ENCODE measurements at regions not wholly inside any gene's neighbourhood (a gene's known extent, or its start where the extent isn't known, plus 50 kb on each side); places are given as distances from the start of the nearest gene placed in this dataset.

DNA sequence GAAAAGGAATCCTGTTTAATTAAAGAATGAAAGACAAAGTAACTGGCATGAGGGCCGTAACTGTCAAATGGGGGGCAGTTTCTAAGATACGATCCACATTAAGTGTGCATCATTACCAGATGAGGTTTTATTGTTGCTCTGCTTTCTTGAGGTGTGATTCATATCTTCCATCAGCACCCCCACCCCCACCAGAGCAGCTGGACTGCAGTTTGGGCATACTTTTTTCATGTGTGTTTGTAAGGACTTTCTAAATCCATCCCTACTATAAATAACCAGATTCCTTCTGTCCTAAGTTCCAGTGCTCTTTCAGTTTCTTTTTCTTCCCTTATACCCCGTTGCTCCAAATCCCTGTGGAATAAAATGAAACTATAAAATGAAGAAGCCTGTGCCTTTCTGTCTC, 142.1 kb downstream of the CDCA7 start:
- Histone ChIP-seq H3K9me3 (ENCODE audit: low read depth, low read length, poor library complexity, severe bottlenecking) (no peaks in the 10 kb centered on the region), H3K27me3 (replicated peaks; ENCODE audit: insufficient read depth, low read depth, low read length, poor library complexity) (no peaks in the 10 kb centered on the region), H3K36me3 (ENCODE audit: insufficient read depth, low read length, poor library complexity, severe bottlenecking) (no peaks in the 10 kb centered on the region), H3K27ac (ENCODE audit: low read depth, low read length, poor library complexity, severe bottlenecking) (no peak overlapping the region), H3K4me3 (ENCODE audit: low read depth, low read length, poor library complexity, severe bottlenecking) (no peak overlapping the region), H3K4me1 (ENCODE audit: insufficient read depth, low read length, poor library complexity, severe bottlenecking) (no peaks in the 10 kb centered on the region)
- DNase-seq (ENCODE audit: low spot score) = no peak
- no TSS peak for BruUV-seq (replicated peaks)
- intact Hi-C loops (cut with micrococcal nuclease; ENCODE audit: unreplicated experiment) = no loop called here
- ChIA-PET CTCF (no interaction called here), POLR2A (ENCODE audit: low non-redundant PET) (no interaction called here)
- no peak for TF ChIP-seq EZH2 (IDR thresholded peaks at IDR 0.05; ENCODE audit: borderline replicate concordance, low read depth, low read length, poor library complexity, severe bottlenecking)
- TF ChIP-seq, protein P1, sequence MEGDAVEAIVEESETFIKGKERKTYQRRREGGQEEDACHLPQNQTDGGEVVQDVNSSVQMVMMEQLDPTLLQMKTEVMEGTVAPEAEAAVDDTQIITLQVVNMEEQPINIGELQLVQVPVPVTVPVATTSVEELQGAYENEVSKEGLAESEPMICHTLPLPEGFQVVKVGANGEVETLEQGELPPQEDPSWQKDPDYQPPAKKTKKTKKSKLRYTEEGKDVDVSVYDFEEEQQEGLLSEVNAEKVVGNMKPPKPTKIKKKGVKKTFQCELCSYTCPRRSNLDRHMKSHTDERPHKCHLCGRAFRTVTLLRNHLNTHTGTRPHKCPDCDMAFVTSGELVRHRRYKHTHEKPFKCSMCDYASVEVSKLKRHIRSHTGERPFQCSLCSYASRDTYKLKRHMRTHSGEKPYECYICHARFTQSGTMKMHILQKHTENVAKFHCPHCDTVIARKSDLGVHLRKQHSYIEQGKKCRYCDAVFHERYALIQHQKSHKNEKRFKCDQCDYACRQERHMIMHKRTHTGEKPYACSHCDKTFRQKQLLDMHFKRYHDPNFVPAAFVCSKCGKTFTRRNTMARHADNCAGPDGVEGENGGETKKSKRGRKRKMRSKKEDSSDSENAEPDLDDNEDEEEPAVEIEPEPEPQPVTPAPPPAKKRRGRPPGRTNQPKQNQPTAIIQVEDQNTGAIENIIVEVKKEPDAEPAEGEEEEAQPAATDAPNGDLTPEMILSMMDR (conservative IDR thresholded peaks at IDR 0.05; ENCODE audit: low read depth, low read length) = no peak

DNA sequence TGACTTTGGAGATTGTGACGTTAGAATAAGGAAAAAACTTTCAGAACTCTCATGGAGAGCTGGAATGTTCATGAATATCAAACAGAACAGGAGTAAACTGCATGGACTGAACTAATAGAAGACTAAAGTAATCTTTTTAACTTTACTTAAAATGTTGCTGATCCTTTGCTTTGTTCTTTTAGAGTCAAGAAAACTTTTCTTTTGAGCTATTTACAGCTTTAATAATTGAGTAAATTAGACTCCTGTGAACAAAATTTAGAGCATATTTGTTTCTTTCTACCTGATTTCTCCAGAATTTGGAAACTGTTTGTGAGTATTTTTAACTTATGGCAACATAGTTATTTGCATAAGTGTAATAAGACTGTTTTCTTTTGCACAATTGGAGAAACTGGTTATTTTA, 146.3 kb downstream of the CDCA7 start:
- Histone ChIP-seq H3K9me3 (ENCODE audit: low read depth, low read length, poor library complexity, severe bottlenecking) (no peaks in the 10 kb centered on the region), H3K36me3 (ENCODE audit: insufficient read depth, low read length, poor library complexity, severe bottlenecking) (no peaks in the 10 kb centered on the region), H3K4me1 (ENCODE audit: insufficient read depth, low read length, poor library complexity, severe bottlenecking) (no peaks in the 10 kb centered on the region), H3K27me3 (replicated peaks; ENCODE audit: insufficient read depth, low read depth, low read length, poor library complexity) (peaks cover 11% of the 10 kb centered on the region), H3K27ac (ENCODE audit: low read depth, low read length, poor library complexity, severe bottlenecking) (no peak overlapping the region), H3K4me3 (ENCODE audit: low read depth, low read length, poor library complexity, severe bottlenecking) (no peak overlapping the region)
- POLR2A ChIA-PET (ENCODE audit: low non-redundant PET) = no interaction called here
- no peak for DNase-seq (ENCODE audit: low spot score)
- intact Hi-C loops (cut with micrococcal nuclease; ENCODE audit: unreplicated experiment) = no loop called here
- CTCF ChIA-PET = no interaction called here
- BruUV-seq (replicated peaks) = no TSS peak
- TF ChIP-seq, protein P1 (conservative IDR thresholded peaks at IDR 0.05; ENCODE audit: low read depth, low read length) = no peak
- no peak for TF ChIP-seq EZH2 (IDR thresholded peaks at IDR 0.05; ENCODE audit: borderline replicate concordance, low read depth, low read length, poor library complexity, severe bottlenecking)

DNA sequence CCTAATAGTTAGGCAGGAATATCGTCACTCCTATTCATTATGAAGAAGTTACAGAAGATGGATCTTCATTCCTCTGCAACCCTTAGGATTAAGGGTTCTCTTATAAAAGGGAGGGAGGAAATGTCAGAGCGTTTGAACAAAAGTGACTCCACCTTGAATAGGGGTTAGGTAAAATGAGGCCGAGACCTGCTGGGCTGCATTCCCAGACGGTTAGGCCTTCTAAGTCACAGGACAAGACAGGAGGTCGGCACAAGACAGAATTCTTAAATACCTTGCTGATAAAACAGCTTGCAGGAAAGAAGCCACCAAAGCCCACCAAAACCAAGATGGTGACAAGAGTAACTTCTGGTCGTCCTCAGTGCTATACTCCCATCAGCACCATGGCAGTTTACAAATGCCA, 147.6 kb downstream of the CDCA7 start:
- CTCF ChIA-PET = no interaction called here
- TF ChIP-seq, protein P1 (conservative IDR thresholded peaks at IDR 0.05; ENCODE audit: low read depth, low read length) = no peak
- no peak for TF ChIP-seq EZH2 (IDR thresholded peaks at IDR 0.05; ENCODE audit: borderline replicate concordance, low read depth, low read length, poor library complexity, severe bottlenecking)

More for the DNA sequence above, 147.6 kb downstream of the CDCA7 start:
- H3K4me1 ChIP-seq (ENCODE audit: insufficient read depth, low read length, poor library complexity, severe bottlenecking) = no peaks in the 10 kb centered on the region
- H3K4me3 ChIP-seq (ENCODE audit: low read depth, low read length, poor library complexity, severe bottlenecking) = no peak overlapping the region
- H3K27ac ChIP-seq (ENCODE audit: low read depth, low read length, poor library complexity, severe bottlenecking) = no peak overlapping the region
- BruUV-seq (replicated peaks) = no TSS peak
- POLR2A ChIA-PET (ENCODE audit: low non-redundant PET) = no interaction called here
- H3K27me3 ChIP-seq (replicated peaks; ENCODE audit: insufficient read depth, low read depth, low read length, poor library complexity) = peaks cover 22% of the 10 kb centered on the region
- intact Hi-C loops (cut with micrococcal nuclease; ENCODE audit: unreplicated experiment) = no loop called here
- DNase-seq (ENCODE audit: low spot score) = no peak
- H3K9me3 ChIP-seq (ENCODE audit: low read depth, low read length, poor library complexity, severe bottlenecking) = no peaks in the 10 kb centered on the region
- no peaks in the 10 kb centered on the region for H3K36me3 ChIP-seq (ENCODE audit: insufficient read depth, low read length, poor library complexity, severe bottlenecking)

Measured in A673 (cell line).